Coronary artery (tissue), 2 donors: ENCODE measurements at regions not wholly inside any gene's neighbourhood (a gene's known extent, or its start where the extent isn't known, plus 50 kb on each side); places are given as distances from the start of the nearest gene placed in this dataset.

Experiments
- DNase-seq: peaks from one replicate; pipeline ENCODE4 v3.0.0-alpha.2; 2017; ENCODE audit warnings: low spot score
- H3K27ac ChIP-seq, 2 donors: fragments of 200-600 bp; sonication (generic); one replicate each; pipeline ENCODE4 v1.5.1; 2016 to 2019
- H3K4me3 ChIP-seq: fragments of 200-600 bp; sonication (generic); 2 replicates; pipeline ENCODE4 v1.5.1; 2016; ENCODE audit warnings: mild to moderate bottlenecking, moderate library complexity
- TF ChIP-seq, protein P1 (sequence below): fragments of 200-600 bp; sonication (generic); IDR thresholded peaks from one replicate; pipeline ENCODE4 v1.5.1; 2019; ENCODE audit warnings: antibody characterized with exemption

- no peak overlapping the region for H3K27ac ChIP-seq
- DNase-seq, result no peak
- TF ChIP-seq, protein P1, sequence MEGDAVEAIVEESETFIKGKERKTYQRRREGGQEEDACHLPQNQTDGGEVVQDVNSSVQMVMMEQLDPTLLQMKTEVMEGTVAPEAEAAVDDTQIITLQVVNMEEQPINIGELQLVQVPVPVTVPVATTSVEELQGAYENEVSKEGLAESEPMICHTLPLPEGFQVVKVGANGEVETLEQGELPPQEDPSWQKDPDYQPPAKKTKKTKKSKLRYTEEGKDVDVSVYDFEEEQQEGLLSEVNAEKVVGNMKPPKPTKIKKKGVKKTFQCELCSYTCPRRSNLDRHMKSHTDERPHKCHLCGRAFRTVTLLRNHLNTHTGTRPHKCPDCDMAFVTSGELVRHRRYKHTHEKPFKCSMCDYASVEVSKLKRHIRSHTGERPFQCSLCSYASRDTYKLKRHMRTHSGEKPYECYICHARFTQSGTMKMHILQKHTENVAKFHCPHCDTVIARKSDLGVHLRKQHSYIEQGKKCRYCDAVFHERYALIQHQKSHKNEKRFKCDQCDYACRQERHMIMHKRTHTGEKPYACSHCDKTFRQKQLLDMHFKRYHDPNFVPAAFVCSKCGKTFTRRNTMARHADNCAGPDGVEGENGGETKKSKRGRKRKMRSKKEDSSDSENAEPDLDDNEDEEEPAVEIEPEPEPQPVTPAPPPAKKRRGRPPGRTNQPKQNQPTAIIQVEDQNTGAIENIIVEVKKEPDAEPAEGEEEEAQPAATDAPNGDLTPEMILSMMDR, result no peak
- H3K4me3 ChIP-seq, result no peak overlapping the region
Observed at GRCh38 chr6:168827586-168827871, 386.5 kb downstream of the SMOC2 start.

DNA sequence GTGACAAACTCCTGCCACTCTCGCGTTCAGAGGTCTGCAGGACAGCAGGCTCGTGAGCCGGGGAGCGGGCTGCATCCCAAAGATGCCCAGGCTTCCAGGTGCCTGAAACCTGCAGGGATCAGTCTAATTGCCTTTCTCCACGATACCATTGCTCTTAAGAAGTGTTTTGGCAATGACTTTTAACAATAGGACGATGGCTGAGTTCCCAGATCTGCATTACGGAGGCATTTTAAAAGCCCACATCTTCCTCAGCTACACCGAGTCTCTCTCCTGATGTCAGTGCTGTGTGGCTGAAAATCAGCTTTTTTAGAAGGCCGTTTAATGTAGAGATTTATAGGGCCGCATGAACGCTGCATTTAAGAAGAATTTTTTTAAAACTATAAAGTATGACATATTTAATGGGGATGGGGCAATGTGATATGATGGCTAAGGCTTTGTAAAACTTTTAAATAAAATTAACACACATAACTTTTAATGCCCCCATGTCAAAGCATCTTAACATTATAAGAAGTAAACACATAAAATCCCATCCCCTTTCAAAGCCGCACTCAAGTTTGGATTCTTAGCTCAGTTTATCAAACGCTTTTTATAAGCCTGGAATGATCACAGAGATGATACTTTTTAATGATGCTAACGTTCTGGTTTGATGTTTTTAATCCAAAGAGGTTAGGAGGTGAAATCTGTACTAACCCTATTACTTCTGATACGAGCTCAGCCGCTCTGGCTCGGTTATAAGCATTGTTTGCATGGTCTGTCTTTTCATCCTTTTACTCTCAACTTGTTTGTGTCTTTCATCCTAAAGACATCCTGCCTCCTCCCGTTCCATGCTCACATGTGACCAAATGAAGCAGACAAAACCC lies 386.0 kb downstream of the SMOC2 start:
- no peak for DNase-seq
- TF ChIP-seq, protein P1, result no peak
- Histone ChIP-seq H3K27ac (no peak overlapping the region), H3K4me3 (no peak overlapping the region)

GRCh38 chr6:168826078-168826390 lies 385.1 kb downstream of the SMOC2 start:
- DNase-seq, result no peak
- TF ChIP-seq, protein P1, result no peak
- no peak overlapping the region for H3K27ac ChIP-seq
- no peak overlapping the region for H3K4me3 ChIP-seq

DNA sequence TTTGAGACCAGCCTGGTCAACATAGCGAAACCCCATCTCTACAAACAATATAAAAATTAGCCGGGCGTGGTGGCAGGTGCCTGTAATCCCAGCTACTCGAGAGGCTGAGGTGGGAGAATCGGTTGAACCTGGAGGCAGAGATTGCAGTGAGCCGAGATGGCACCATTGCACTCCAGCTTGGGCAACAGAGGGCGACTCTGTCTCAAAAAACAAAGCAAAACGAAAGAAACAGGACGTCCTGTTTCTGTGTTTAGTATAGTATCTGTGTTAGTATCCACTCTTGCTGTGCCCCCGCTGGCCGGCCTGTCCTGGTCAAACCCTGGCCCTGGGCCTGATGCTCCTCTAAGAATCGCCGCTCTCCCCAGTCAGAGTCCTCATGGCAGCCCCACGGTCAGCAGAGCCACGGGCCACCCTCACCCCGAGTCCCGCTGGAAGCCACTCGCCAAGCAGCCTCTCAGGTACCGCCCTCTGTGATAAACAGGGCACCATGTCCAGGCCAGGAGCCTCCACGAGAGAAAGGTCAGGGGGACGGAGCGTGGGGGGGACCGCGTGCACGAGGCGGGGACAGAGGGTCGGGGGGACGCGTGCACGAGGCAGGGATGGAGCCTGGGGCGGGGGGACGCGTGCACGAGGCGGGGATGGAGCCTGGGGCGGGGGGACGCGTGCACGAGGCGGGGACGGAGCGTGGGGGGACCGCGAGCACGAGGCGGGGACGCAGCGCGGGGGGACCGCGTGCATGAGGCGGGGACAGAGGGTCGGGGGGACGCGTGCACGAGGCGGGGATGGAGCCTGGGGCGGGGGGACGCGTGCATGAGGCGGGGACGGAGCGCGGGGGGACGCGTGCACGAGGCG lies 384.5 kb downstream of the SMOC2 start:
- DNase-seq, result no peak
- TF ChIP-seq, protein P1, result no peak
- Histone ChIP-seq H3K4me3 (no peak overlapping the region), H3K27ac (no peak overlapping the region)

DNA sequence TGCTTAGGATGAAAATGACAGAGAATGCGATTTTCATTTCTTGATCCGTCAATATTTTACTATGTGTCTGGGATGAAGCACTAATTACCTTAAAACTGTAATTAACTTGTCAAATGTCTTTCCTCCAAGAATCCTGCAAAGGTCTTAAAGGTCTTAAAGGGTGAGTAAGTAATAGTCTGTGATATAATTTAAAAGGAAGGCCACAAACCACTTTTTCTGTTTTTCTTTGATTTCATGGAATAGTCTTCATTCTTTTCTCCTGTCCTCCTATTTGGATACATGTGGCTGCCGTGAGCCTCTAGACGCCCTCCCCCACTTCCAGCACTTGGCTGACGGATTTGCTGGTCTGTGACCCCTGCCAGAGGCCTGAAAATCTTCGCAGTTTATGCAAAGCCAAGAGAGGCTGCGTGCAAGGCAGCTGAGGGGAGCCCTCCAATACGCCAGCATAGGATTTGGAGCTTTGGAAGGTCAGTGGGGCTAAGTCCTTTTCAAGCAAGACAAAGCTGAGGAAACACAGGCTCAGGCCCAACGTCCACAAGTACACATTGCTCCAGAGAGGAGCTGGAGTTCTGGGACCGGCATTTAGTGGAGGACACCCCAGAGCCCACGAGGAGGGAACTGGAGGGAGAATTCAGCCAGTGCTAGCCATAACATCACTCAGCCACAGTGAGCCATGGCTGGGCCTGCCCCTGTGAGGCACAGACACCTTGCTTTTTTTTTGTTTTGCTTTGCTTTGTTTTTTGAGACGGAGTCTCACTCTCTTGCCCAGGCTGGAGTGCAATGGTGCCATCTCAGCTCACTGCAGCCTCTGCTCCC lies 382.6 kb downstream of the SMOC2 start:
- TF ChIP-seq, protein P1, result no peak
- H3K4me3 ChIP-seq, result no peak overlapping the region

GRCh38 chr6:168822376-168822775 lies 381.4 kb downstream of the SMOC2 start:
- TF ChIP-seq, protein P1, result no peak
- Histone ChIP-seq H3K27ac (no peak overlapping the region), H3K4me3 (no peak overlapping the region)
- DNase-seq, result no peak

More for the DNA sequence above, 382.6 kb downstream of the SMOC2 start:
- no peak overlapping the region for H3K27ac ChIP-seq
- no peak for DNase-seq
